ENCODE measurements at regions not wholly inside any gene's neighbourhood (a gene's known extent, or its start where the extent isn't known, plus 50 kb on each side); places are given as distances from the start of the nearest gene placed in this dataset.

DNA sequence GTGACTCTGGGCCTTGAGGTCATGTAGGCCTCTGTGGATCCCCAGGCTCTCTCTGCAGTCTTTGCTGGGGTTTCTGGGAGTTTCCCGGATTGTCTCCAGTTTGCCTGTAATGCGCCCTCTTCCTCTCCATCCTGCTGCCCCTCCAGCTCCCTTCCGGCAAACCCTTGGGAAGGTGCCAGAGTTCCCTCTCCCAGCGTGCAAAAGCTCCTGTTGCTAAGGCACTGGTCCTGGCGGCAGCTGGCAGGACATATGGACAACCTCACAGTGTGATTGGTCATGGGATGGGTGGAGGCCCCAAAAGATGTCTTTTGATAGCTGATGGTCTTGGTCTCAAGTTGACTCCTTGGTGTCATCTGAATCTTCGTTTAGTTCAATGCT is 320.1 kb downstream of the CYP26B1 start:
- 96 to 97% methylated on average over 6 of the region's 6 CpGs for WGBS, 2 donors
- DNase-seq = no peak
- TF ChIP-seq, protein P1, sequence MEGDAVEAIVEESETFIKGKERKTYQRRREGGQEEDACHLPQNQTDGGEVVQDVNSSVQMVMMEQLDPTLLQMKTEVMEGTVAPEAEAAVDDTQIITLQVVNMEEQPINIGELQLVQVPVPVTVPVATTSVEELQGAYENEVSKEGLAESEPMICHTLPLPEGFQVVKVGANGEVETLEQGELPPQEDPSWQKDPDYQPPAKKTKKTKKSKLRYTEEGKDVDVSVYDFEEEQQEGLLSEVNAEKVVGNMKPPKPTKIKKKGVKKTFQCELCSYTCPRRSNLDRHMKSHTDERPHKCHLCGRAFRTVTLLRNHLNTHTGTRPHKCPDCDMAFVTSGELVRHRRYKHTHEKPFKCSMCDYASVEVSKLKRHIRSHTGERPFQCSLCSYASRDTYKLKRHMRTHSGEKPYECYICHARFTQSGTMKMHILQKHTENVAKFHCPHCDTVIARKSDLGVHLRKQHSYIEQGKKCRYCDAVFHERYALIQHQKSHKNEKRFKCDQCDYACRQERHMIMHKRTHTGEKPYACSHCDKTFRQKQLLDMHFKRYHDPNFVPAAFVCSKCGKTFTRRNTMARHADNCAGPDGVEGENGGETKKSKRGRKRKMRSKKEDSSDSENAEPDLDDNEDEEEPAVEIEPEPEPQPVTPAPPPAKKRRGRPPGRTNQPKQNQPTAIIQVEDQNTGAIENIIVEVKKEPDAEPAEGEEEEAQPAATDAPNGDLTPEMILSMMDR (IDR thresholded peaks at IDR 0.05) = no peak
- no peak for TF ChIP-seq POLR2A (IDR thresholded peaks at IDR 0.05)
- H3K4me3 ChIP-seq = no peak overlapping the region
- no peaks in the 10 kb centered on the region for H3K27me3 ChIP-seq
- H3K27ac ChIP-seq = no peak overlapping the region
- H3K4me1 ChIP-seq = peaks cover 0 to 22% (median 4%) of the 10 kb centered on the region in 3 donors
- intact Hi-C loops (cut with DNase I) = no loop called here
- no peaks in the 10 kb centered on the region for H3K36me3 ChIP-seq
- H3K9me3 ChIP-seq = no peaks in the 10 kb centered on the region

DNA sequence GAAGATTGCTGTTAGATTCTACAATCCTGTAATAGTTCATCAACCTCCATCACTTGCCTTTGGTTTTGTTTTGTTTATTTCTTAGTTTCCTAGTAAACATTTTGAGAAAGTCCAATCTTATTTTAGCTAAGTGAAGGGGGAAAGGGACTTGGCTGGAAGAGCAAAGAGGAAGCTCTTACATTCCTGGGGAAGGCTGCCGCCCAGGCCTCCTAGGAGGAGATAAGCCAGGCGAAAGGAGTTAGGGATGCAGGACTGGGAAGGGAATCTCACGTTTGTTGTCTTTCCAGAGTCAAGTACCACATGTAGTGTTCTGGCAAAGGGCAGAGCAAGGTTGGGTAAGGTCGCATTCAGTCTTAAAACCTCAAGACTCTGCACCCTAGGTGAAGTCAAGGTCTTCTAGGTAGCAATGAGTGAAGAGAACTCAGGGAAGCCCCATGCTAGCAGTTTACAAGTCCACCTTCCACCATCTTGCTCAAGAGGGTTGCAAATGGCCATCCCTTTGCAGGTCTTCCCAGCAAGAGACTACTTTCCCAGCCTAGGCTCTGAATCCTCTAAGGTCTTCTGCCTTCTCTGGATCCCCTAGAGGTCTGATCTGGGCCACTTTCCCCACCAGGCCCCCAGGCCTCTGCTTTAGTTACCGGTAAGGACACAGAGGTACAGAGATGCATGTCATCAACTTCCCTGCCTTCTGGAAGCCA is 320.7 kb downstream of the CYP26B1 start:
- TF ChIP-seq, protein P1 (IDR thresholded peaks at IDR 0.05) = no peak
- no peak for TF ChIP-seq POLR2A (IDR thresholded peaks at IDR 0.05)
- no peaks in the 10 kb centered on the region for H3K27me3 ChIP-seq
- H3K9me3 ChIP-seq = no peaks in the 10 kb centered on the region
- DNase-seq = no peak
- peaks cover 0 to 22% (median 4%) of the 10 kb centered on the region in 3 donors for H3K4me1 ChIP-seq
- no peak overlapping the region for H3K27ac ChIP-seq
- no peak overlapping the region for H3K4me3 ChIP-seq
- H3K36me3 ChIP-seq = no peaks in the 10 kb centered on the region
- 71 to 75% methylated on average over 5 of the region's 5 CpGs for WGBS, 2 donors
- intact Hi-C loops (cut with DNase I) = no loop called here

DNA sequence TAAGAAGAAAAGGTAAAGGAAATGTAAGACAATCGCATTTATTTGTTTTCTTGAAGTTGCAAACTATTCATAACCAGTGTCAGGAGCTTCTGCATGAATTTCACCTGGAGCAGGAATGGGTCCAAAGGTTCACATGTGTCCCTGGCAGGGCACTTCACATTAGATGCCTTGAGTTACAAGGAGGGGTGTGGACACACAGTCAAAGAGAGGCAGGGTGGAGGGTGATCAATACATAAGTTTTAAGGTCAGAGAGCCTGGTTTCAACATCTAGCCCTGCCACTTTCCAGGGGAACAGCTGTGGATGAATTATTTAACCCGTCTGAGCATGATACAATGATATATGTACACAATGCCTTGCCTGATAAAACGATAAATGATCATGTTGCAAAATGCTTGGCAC is 321.4 kb downstream of the CYP26B1 start:
- WGBS, 2 donors = 31 to 40% methylated on average over 3 of the region's 3 CpGs
- DNase-seq = no peak
- Histone ChIP-seq H3K4me3 (no peak overlapping the region), H3K36me3 (no peaks in the 10 kb centered on the region), H3K27ac (no peak overlapping the region), H3K4me1 (peaks cover 0 to 21% (median 4%) of the 10 kb centered on the region in 3 donors), H3K9me3 (no peaks in the 10 kb centered on the region), H3K27me3 (no peaks in the 10 kb centered on the region)
- intact Hi-C loops (cut with DNase I) = no loop called here
- TF ChIP-seq, protein P1 (IDR thresholded peaks at IDR 0.05) = no peak
- no peak for TF ChIP-seq POLR2A (IDR thresholded peaks at IDR 0.05)

DNA sequence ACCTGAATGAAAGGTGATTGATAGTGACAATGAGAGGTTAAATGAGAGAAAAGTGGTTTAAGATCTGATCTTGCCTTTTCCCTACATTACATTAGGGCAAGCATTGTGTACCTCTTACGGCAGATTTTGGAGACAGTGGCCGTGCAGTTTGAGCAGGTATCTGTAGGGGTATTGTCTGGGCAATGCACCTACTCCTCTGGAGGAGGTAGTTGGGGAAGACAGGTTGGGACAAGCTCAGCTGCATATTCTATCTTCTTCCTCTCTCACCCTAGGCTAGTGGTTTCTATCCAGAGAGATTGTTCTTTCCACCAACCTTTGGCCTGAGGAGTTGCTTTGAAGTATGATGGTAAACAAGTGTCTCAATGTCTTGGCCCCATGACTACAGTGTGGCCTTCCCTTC is 323.2 kb downstream of the CYP26B1 start:
- intact Hi-C loops (cut with DNase I) = no loop called here
- Histone ChIP-seq H3K27me3 (no peaks in the 10 kb centered on the region), H3K27ac (no peak overlapping the region), H3K36me3 (no peaks in the 10 kb centered on the region), H3K9me3 (no peaks in the 10 kb centered on the region), H3K4me3 (no peak overlapping the region), H3K4me1 (peaks cover 0 to 9% (median 0%) of the 10 kb centered on the region in 3 donors)
- 38 to 46% methylated on average over 2 of the region's 2 CpGs for WGBS, 2 donors
- no peak for DNase-seq
- TF ChIP-seq, protein P1 (IDR thresholded peaks at IDR 0.05) = no peak
- TF ChIP-seq POLR2A (IDR thresholded peaks at IDR 0.05) = no peak

DNA sequence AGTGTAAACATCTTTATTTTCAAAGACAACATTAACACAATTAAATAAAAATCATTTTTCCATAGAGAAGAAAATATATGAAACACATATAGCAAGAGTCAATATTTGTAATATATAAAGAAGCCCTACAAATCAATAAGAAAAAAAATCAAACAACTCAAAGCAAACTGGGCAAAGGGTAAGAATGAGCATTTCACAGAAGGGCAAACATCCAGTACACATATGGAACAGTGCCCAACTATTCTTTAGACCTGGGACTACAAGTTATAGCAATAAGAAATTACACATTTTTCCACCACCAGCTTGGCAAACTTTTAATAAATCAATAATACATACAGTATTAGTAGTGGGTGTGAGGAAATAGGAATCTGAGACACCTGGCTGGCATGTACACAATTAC is 324.1 kb downstream of the CYP26B1 start:
- H3K27me3 ChIP-seq = no peaks in the 10 kb centered on the region
- no peaks in the 10 kb centered on the region for H3K36me3 ChIP-seq
- TF ChIP-seq, protein P1 (IDR thresholded peaks at IDR 0.05) = no peak
- TF ChIP-seq POLR2A (IDR thresholded peaks at IDR 0.05) = no peak
- no peak for DNase-seq
- peaks cover 0 to 9% (median 0%) of the 10 kb centered on the region in 3 donors for H3K4me1 ChIP-seq
- no peak overlapping the region for H3K27ac ChIP-seq
- no peaks in the 10 kb centered on the region for H3K9me3 ChIP-seq
- intact Hi-C loops (cut with DNase I) = no loop called here
- no peak overlapping the region for H3K4me3 ChIP-seq
